Adrenal gland (tissue), 9 donors: ENCODE measurements at regions not wholly inside any gene's neighbourhood (a gene's known extent, or its start where the extent isn't known, plus 50 kb on each side); places are given as distances from the start of the nearest gene placed in this dataset.

Experiments used
- DNase-seq, 7 donors: peaks; one replicate each; pipeline ENCODE4 v3.0.0-alpha.2; 2019 to 2020
- H3K27ac ChIP-seq, 5 donors: fragments of 200-600 bp; sonication (generic) in 4 of 5; 1 replicate in 3 of 5; 2 replicates in 2 of 5; pipeline versions ENCODE4 v1.5.1 to v1.8.0; 2016 to 2020; ENCODE audit warnings: mild to moderate bottlenecking in 1 of 5
- H3K27me3 ChIP-seq: fragments of 200-600 bp; 2 replicates; pipeline ENCODE4 v1.8.0; 2021
- H3K36me3 ChIP-seq, 2 donors: fragments of 200-600 bp; replicated peaks in 1 of 2; 1 replicate in 1 of 2; 2 replicates in 1 of 2; pipeline versions ENCODE4 v1.5.1 to v1.8.0; 2018 to 2022
- H3K4me1 ChIP-seq, 2 donors: fragments of 200-600 bp; replicated peaks in 1 of 2; 1 replicate in 1 of 2; 2 replicates in 1 of 2; pipeline versions ENCODE4 v1.5.1 to v1.8.0; 2018 to 2021
- H3K4me3 ChIP-seq, 4 donors: fragments of 200-600 bp; sonication (generic) in 3 of 4; one replicate each; pipeline ENCODE4 v1.5.1; 2016 to 2018
- H3K9me3 ChIP-seq, 3 donors: fragments of 200-600 bp; sonication (generic) in 1 of 3; replicated peaks in 1 of 3; 1 replicate in 2 of 3; 2 replicates in 1 of 3; pipeline versions ENCODE4 v1.5.1 to v1.8.0; 2016 to 2021
- POLR2A ChIP-seq, 2 donors: fragments of 450-650 bp; IDR thresholded peaks; one replicate each; pipeline ENCODE4 v1.6.1; 2017; ENCODE audit warnings: antibody characterized with exemption in 2 of 2, mild to moderate bottlenecking in 2 of 2, moderate library complexity in 1 of 2
- WGBS, 4 donors: extraction: QIAGEN DNeasy Blood & Tissue Kit in 2 of 4; methylation state at CpG; one replicate each; pipeline versions ENCODE4 v1.1.5 to v1.1.7; 2013 to 2017; 5-methylcytosine and 5-hydroxymethylcytosine counted together
- intact Hi-C, 2 donors: fragments of 100-400 bp; cut with DNase I; formaldehyde crosslinking; loops; one replicate each; pipeline versions ENCODE4 v1.14.1 to v1.15.0; 2022 to 2023
- TF ChIP-seq, protein P1 (sequence below), 6 experiments: fragments of 450-650 bp in 4 of 6; fragments of 200-600 bp in 2 of 6; sonication (generic) in 1 of 6; IDR thresholded peaks; 1 replicate in 5 of 6; 2 replicates in 1 of 6; pipeline versions ENCODE4 v1.5.1 to v1.8.0; 2016 to 2021; ENCODE audit warnings: antibody characterized with exemption in 6 of 6, mild to moderate bottlenecking in 2 of 6, moderate library complexity in 1 of 6
- donor health status: healthy with polysubstance abuse.
- donor health status: Bipolar disorder and iron deficiency.
- donor health status: DM: yes; HTN: yes; CAD: no.
- donor health status: DM: no; HTN: no; CAD: no.
- donor health status: DM: no; HTN: no; CAD: no.

DNA sequence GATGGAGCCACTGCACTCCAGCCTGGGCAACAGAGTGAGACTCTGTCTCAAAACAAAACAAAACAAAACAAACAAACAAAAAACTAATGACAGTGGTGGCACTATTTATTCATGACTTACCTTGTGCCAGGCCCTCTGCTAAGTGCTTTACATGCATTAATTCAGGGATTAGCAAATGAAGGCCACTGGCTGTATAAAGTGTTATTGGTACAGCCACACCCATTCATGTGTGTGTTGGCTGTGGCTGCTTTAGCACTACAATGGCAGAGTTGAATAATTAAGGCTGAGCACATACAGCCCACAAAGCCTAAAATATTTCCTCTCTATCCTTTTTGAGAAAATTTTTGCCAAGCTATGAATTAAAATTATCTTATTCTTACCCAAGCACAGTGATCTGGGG is 531.8 kb upstream of the CDH5 start:
- no peak overlapping the region for H3K27ac ChIP-seq
- no peak overlapping the region for H3K4me3 ChIP-seq
- H3K36me3 ChIP-seq = no peaks in the 10 kb centered on the region
- peaks cover 3 to 17% of the 10 kb centered on the region in 2 donors for H3K4me1 ChIP-seq
- DNase-seq = no peak
- no peaks in the 10 kb centered on the region for H3K9me3 ChIP-seq
- intact Hi-C loops = no loop called here
- no peaks in the 10 kb centered on the region for H3K27me3 ChIP-seq
- TF ChIP-seq, protein P1, sequence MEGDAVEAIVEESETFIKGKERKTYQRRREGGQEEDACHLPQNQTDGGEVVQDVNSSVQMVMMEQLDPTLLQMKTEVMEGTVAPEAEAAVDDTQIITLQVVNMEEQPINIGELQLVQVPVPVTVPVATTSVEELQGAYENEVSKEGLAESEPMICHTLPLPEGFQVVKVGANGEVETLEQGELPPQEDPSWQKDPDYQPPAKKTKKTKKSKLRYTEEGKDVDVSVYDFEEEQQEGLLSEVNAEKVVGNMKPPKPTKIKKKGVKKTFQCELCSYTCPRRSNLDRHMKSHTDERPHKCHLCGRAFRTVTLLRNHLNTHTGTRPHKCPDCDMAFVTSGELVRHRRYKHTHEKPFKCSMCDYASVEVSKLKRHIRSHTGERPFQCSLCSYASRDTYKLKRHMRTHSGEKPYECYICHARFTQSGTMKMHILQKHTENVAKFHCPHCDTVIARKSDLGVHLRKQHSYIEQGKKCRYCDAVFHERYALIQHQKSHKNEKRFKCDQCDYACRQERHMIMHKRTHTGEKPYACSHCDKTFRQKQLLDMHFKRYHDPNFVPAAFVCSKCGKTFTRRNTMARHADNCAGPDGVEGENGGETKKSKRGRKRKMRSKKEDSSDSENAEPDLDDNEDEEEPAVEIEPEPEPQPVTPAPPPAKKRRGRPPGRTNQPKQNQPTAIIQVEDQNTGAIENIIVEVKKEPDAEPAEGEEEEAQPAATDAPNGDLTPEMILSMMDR (IDR thresholded peaks at IDR 0.05) = no peak
- TF ChIP-seq POLR2A (IDR thresholded peaks at IDR 0.05) = no peak

DNA sequence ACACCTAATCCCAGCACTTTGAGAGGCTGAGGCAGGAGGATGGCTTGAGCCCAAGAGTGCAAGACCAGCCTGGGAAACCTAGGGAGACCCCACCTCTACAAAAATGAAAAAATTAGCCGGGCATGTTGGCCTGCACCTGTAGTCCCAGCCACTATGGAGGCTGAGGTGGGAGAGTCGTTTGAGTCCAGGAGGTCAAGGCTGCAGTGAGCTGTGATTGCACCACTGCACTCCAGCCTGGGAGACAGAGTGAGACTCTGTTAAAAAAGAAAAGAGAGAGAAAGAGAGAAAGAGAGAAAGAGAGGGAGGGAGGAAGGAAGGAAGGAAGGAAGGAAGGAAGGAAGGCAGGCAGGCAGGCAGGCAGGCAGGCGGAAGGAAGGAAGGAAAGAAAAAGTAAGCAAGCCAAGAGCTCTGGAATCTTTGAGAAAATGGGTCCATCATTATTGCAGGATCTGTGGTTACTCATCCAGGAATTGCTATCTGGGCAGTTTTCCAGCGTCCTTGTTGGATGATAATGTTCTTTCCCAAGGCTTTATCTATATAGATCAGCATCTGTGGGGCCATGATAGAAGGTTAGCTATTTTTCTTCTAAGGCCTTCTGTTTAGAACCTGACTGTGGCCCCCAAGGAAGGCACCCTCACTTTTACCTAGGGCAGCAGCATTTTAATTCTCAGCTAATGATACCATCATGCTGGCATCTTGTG is 533.2 kb upstream of the CDH5 start:
- TF ChIP-seq, protein P1 (IDR thresholded peaks at IDR 0.05) = no peak
- no peak for TF ChIP-seq POLR2A (IDR thresholded peaks at IDR 0.05)
- no peaks in the 10 kb centered on the region for H3K36me3 ChIP-seq

DNA sequence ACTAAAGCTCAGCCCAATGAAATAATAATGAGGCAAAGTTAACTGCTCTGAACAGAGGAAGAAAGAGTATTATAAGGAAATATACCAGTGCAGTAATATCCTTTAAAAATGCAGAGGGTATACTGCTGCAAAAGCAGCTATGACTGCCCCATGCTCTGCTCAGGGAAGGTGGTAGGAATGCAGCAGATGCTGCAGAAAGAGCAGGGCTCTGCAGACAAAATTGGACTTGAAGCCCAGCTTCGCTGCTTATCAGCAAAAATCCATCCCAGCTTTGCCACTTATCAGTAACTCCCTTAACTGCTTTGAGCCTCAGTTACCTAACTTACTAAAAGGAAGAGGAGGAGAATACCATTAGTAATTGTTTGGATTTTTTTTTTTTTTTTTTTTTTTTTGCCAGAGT is 533.8 kb upstream of the CDH5 start:
- no peaks in the 10 kb centered on the region for H3K27me3 ChIP-seq
- H3K4me1 ChIP-seq = peaks cover 3 to 17% of the 10 kb centered on the region in 2 donors
- no peak overlapping the region for H3K4me3 ChIP-seq
- intact Hi-C loops = no loop called here
- no peak overlapping the region for H3K27ac ChIP-seq
- DNase-seq = peak in 1 of 7 donors; percentile 5
- 27 to 54% (median 46%) methylated on average over 1 of the region's 1 CpG for WGBS, 4 donors
- H3K9me3 ChIP-seq = no peaks in the 10 kb centered on the region
- H3K36me3 ChIP-seq = no peaks in the 10 kb centered on the region
- TF ChIP-seq, protein P1 (IDR thresholded peaks at IDR 0.05) = no peak
- no peak for TF ChIP-seq POLR2A (IDR thresholded peaks at IDR 0.05)

More for the DNA sequence above, 533.2 kb upstream of the CDH5 start:
- Histone ChIP-seq H3K4me3 (no peak overlapping the region), H3K9me3 (no peaks in the 10 kb centered on the region), H3K27me3 (no peaks in the 10 kb centered on the region), H3K4me1 (peaks cover 3 to 17% of the 10 kb centered on the region in 2 donors), H3K27ac (peak overlapping the region in 3 of 5 donors; percentile 9 to 57 (median 52))
- WGBS, 4 donors = 22 to 55% (median 36%) methylated on average over 4 of the region's 4 CpGs
- peak; percentile 58 to 89 (median 82) for DNase-seq
- intact Hi-C loops = no loop called here

DNA sequence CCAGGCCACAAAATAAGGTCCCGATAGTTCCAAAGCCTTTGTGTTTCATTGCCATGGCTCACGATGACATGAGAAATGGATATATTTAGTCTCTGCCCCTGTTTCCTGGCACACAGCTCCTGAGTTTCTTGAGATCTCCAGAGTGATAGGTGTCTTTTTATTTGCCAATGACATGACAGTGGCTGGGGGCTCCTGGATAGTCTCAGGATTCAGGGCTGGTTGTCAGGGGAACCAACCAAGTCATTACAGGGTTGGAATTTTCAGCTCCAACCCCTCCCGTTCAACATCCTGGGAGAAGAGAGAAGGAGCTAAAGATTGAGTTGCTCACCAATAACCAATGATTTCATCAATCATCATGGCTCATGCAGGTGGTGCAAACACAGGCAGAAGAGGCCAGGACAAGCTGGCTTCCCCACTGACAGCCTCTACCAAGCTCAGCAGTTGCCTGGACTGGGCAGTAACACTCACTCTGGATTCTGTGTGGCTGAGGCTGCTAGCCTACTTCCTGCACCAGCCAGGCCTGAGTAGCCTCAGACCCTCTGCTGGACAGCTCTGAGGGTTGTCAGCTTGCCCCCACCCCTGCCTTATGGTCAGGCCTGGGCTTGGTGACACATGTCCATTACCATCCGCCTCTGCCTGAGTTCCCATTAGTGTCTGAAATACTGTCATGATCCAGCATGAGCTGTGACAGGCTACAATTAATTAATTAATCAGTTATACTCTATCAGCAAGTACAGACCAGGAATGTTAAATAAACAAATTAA is 534.4 kb upstream of the CDH5 start:
- no peaks in the 10 kb centered on the region for H3K27me3 ChIP-seq
- no peak overlapping the region for H3K27ac ChIP-seq
- 78 to 92% (median 90%) methylated on average over 4 of the region's 4 CpGs for WGBS, 4 donors
- TF ChIP-seq, protein P1 (IDR thresholded peaks at IDR 0.05) = no peak
- TF ChIP-seq POLR2A (IDR thresholded peaks at IDR 0.05) = no peak
- H3K9me3 ChIP-seq = no peaks in the 10 kb centered on the region
- no peak overlapping the region for H3K4me3 ChIP-seq
- H3K36me3 ChIP-seq = no peaks in the 10 kb centered on the region
- peaks cover 3 to 17% of the 10 kb centered on the region in 2 donors for H3K4me1 ChIP-seq
- intact Hi-C loops = no loop called here
- no peak for DNase-seq
